Lung (tissue), 11 donors: ENCODE measurements at regions not wholly inside any gene's neighbourhood (a gene's known extent, or its start where the extent isn't known, plus 50 kb on each side); places are given as distances from the start of the nearest gene placed in this dataset.

Experiments
- ATAC-seq: fragments of 200-7000 bp; cut with Tn5 transposase; one replicate; pipeline ENCODE4 v1.9.1; 2020; ENCODE audit warnings: moderate number of reproducible peaks; ENCODE audit not compliant: insufficient read depth, low FRiP score
- DNase-seq, 3 donors: peaks; one replicate each; pipeline ENCODE4 v3.0.0-alpha.2; 2013 to 2017
- H3K27ac ChIP-seq, 2 donors: one replicate each; pipeline ENCODE4 v1.5.1; 2013; ENCODE audit warnings: mild to moderate bottlenecking in 2 of 2, moderate library complexity in 2 of 2, control low read depth in 1 of 2, inconsistent platforms in 1 of 2, low read depth in 1 of 2, low read length in 1 of 2
- H3K27me3 ChIP-seq, 3 donors: one replicate each; pipeline ENCODE4 v1.5.1; 2013; ENCODE audit warnings: low read length in 2 of 3; ENCODE audit not compliant: control insufficient read depth in 3 of 3, insufficient read depth in 3 of 3
- H3K36me3 ChIP-seq, 4 donors: one replicate each; pipeline ENCODE4 v1.5.1; 2013; ENCODE audit warnings: low read length in 4 of 4, mild to moderate bottlenecking in 1 of 4, moderate library complexity in 1 of 4; ENCODE audit not compliant: control insufficient read depth in 4 of 4, insufficient read depth in 4 of 4
- H3K4me1 ChIP-seq, 5 donors: one replicate each; pipeline ENCODE4 v1.5.1; 2013; ENCODE audit warnings: low read length in 5 of 5, mild to moderate bottlenecking in 2 of 5, moderate library complexity in 1 of 5; ENCODE audit not compliant: control insufficient read depth in 5 of 5, insufficient read depth in 5 of 5
- H3K4me3 ChIP-seq: one replicate; pipeline ENCODE4 v1.5.1; 2013; ENCODE audit warnings: mild to moderate bottlenecking, control low read depth, moderate library complexity
- H3K9ac ChIP-seq, 2 donors: one replicate each; pipeline ENCODE4 v1.5.1; 2013; ENCODE audit warnings: low read length in 2 of 2, control low read depth in 1 of 2; ENCODE audit not compliant: insufficient read depth in 1 of 2
- H3K9me3 ChIP-seq, 4 donors: one replicate each; pipeline ENCODE4 v1.5.1; 2013; ENCODE audit warnings: low read length in 3 of 4, mild to moderate bottlenecking in 1 of 4, moderate library complexity in 1 of 4; ENCODE audit not compliant: control insufficient read depth in 4 of 4, insufficient read depth in 3 of 4
- WGBS, 2 donors: extraction: QIAGEN DNeasy Blood & Tissue Kit; methylation state at CpG; one replicate each; pipeline ENCODE4 v1.1.7; 2013; 5-methylcytosine and 5-hydroxymethylcytosine counted together
- TF ChIP-seq, protein P1 (sequence below): IDR thresholded peaks from 2 replicates; pipeline ENCODE4 v1.5.1; 2012; ENCODE audit warnings: mild to moderate bottlenecking; ENCODE audit errors: control extremely low read depth, extremely low read depth
- donor health status: control.
- donor health status: control.
- donor health status: Bipolar disorder and iron deficiency.
- donor health status: healthy.
- donor health status: DM: yes; HTN: yes; CAD: no.

DNA sequence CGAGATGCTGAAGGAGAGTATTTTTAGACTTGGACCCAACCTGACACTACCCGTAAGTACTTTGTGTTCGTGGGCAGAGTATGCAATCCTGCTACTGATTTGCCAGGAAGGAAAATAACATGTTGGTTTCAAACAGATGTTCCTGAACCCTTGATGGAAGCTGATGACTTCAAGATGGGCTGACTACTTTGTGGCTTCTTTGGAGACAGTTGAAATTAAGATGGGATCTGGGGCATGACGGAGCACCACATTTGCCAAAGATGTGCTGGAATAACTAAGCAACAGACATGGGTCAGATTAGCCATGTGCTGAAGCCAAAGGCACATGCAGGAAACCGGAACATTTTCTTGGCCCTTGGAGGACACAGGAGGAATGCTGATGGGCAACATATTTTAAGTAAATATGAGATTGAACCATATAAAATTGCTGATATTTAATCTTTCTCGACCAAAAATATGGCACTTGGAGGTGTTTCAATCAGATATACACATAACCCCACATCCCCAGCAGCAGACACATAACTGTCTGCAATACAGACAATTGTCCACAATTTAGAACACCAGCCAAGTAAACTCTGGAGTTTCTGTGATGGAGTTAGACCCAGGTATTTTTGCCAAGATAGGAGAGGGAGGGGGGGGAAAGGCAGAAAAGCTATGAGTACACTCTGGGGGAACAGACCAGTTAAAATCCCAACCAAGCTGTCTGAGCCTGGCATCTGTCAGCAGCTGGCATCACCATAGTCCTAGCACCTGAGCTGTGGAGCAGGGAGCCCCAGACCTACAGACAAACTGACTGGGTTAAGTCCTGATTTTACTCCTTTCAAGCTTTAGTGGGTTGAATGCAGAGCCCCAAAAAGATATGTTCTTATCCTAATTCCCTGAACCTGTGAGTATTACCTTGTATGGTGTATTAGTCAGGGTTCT lies 329.4 kb upstream of the CDH5 start:
- no peaks in the 10 kb centered on the region for H3K27me3 ChIP-seq
- TF ChIP-seq, protein P1, sequence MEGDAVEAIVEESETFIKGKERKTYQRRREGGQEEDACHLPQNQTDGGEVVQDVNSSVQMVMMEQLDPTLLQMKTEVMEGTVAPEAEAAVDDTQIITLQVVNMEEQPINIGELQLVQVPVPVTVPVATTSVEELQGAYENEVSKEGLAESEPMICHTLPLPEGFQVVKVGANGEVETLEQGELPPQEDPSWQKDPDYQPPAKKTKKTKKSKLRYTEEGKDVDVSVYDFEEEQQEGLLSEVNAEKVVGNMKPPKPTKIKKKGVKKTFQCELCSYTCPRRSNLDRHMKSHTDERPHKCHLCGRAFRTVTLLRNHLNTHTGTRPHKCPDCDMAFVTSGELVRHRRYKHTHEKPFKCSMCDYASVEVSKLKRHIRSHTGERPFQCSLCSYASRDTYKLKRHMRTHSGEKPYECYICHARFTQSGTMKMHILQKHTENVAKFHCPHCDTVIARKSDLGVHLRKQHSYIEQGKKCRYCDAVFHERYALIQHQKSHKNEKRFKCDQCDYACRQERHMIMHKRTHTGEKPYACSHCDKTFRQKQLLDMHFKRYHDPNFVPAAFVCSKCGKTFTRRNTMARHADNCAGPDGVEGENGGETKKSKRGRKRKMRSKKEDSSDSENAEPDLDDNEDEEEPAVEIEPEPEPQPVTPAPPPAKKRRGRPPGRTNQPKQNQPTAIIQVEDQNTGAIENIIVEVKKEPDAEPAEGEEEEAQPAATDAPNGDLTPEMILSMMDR = no peak
- no peak overlapping the region for H3K4me3 ChIP-seq
- peak in 1 of 3 donors; percentile 29 for DNase-seq
- ATAC-seq = no peak
- no peaks in the 10 kb centered on the region for H3K36me3 ChIP-seq
- H3K9me3 ChIP-seq = no peaks in the 10 kb centered on the region
- H3K27ac ChIP-seq = no peak overlapping the region
- no peak overlapping the region for H3K9ac ChIP-seq
- peaks cover 6 to 14% (median 13%) of the 10 kb centered on the region in 5 donors for H3K4me1 ChIP-seq
- WGBS, 2 donors = 43 to 58% methylated on average over 6 of the region's 6 CpGs

GRCh38 chr16:66036184-66036583 lies 330.3 kb upstream of the CDH5 start:
- Histone ChIP-seq H3K4me3 (no peak overlapping the region), H3K4me1 (peaks cover 6 to 14% (median 13%) of the 10 kb centered on the region in 5 donors), H3K36me3 (no peaks in the 10 kb centered on the region), H3K9ac (no peak overlapping the region), H3K9me3 (no peaks in the 10 kb centered on the region), H3K27me3 (no peaks in the 10 kb centered on the region), H3K27ac (peak overlapping the region in 1 of 2 donors; percentile 17)
- 55 to 64% methylated on average over 7 of the region's 7 CpGs for WGBS, 2 donors
- ATAC-seq (no peak), DNase-seq (peak in 2 of 3 donors; percentile 38 to 59)
- TF ChIP-seq, protein P1 = no peak

- DNase-seq (no peak), ATAC-seq (no peak)
- Histone ChIP-seq H3K36me3 (no peaks in the 10 kb centered on the region), H3K4me3 (no peak overlapping the region), H3K9me3 (no peaks in the 10 kb centered on the region), H3K4me1 (peaks cover 6 to 14% (median 13%) of the 10 kb centered on the region in 5 donors), H3K27ac (no peak overlapping the region), H3K9ac (no peak overlapping the region), H3K27me3 (no peaks in the 10 kb centered on the region)
- TF ChIP-seq, protein P1 = no peak
- WGBS, 2 donors = 89 to 91% methylated on average over 3 of the region's 3 CpGs
Observed at GRCh38 chr16:66035096-66035495, 331.4 kb upstream of the CDH5 start.
